A673 (cell line): ENCODE measurements at regions not wholly inside any gene's neighbourhood (a gene's known extent, or its start where the extent isn't known, plus 50 kb on each side); places are given as distances from the start of the nearest gene placed in this dataset.
"Not testable (repeated sequence)": the region's sequence is repeated elsewhere in the genome, so short reads cannot be mapped to it uniquely, and the experiment has no call there.

Source experiments
- BruUV-seq: library from RNA; stranded (reverse); fragments of 400-500 nt; replicated peaks from 2 replicates; lab custom pipeline; 2021; lab: Mats Ljungman, UMichigan
- CTCF ChIA-PET: fragments of 300-600 bp; sonication (Branson Sonifier 250); formaldehyde crosslinking; loops from one replicate; lab custom pipeline; 2022; ENCODE audit warnings: antibody characterized with exemption; lab: Charles Lee
- POLR2A ChIA-PET: fragments of 300-600 bp; sonication (Branson Sonifier 250); formaldehyde crosslinking; loops from one replicate; lab custom pipeline; 2022; ENCODE audit warnings: antibody characterized with exemption; ENCODE audit not compliant: low non-redundant PET; lab: Charles Lee
- DNase-seq: peaks from one replicate; pipeline ENCODE4 v3.0.0-alpha.2; 2015; ENCODE audit warnings: low spot score
- H3K27ac ChIP-seq: fragments of 200-600 bp; sonication (generic); 2 replicates; pipeline ENCODE4 v1.5.1; 2016; ENCODE audit warnings: mixed run types, low read depth, mild to moderate bottlenecking, mixed read lengths, antibody characterized with exemption, low read length; ENCODE audit not compliant: poor library complexity, severe bottlenecking
- H3K27me3 ChIP-seq: fragments of 200-600 bp; sonication (generic); replicated peaks from 2 replicates; pipeline ENCODE4 v1.6.1; 2017; ENCODE audit warnings: mixed run types, low read depth, mild to moderate bottlenecking, mixed read lengths, antibody characterized with exemption, low read length; ENCODE audit not compliant: insufficient read depth, poor library complexity
- H3K36me3 ChIP-seq: fragments of 200-600 bp; sonication (generic); 2 replicates; pipeline ENCODE4 v1.6.1; 2016; ENCODE audit warnings: mixed run types, mild to moderate bottlenecking, mixed read lengths, antibody characterized with exemption, low read length; ENCODE audit not compliant: insufficient read depth, poor library complexity, severe bottlenecking
- H3K4me1 ChIP-seq: fragments of 200-600 bp; sonication (generic); 2 replicates; pipeline ENCODE4 v1.6.1; 2017; ENCODE audit warnings: mixed run types, mild to moderate bottlenecking, mixed read lengths, antibody characterized with exemption, low read length; ENCODE audit not compliant: insufficient read depth, poor library complexity, severe bottlenecking
- H3K4me3 ChIP-seq: fragments of 200-600 bp; sonication (generic); 2 replicates; pipeline ENCODE4 v1.5.1; 2016; ENCODE audit warnings: low read depth, mixed run types, mild to moderate bottlenecking, mixed read lengths, low read length; ENCODE audit not compliant: poor library complexity, severe bottlenecking
- H3K9me3 ChIP-seq: fragments of 200-600 bp; sonication (generic); 2 replicates; pipeline ENCODE4 v1.6.1; 2016; ENCODE audit warnings: mixed run types, low read depth, mild to moderate bottlenecking, mixed read lengths, antibody characterized with exemption, low read length; ENCODE audit not compliant: poor library complexity, severe bottlenecking
- EZH2 ChIP-seq: fragments of 200-600 bp; sonication (generic); IDR thresholded peaks from 2 replicates; pipeline ENCODE4 v1.6.1; 2017; ENCODE audit warnings: borderline replicate concordance, low read depth, mild to moderate bottlenecking, mixed read lengths, antibody characterized with exemption, low read length; ENCODE audit not compliant: poor library complexity, severe bottlenecking
- intact Hi-C: fragments of 100-400 bp; cut with micrococcal nuclease; formaldehyde crosslinking; loops from one replicate; pipeline ENCODE4 v1.10.0; 2022; ENCODE audit not compliant: unreplicated experiment
- TF ChIP-seq, protein P1 (sequence below): fragments of 300-800, 200-600 bp; sonication (generic); conservative IDR thresholded peaks from 2 replicates; pipeline ENCODE4 v1.5.1; 2017; ENCODE audit warnings: low read depth, mild to moderate bottlenecking, antibody characterized with exemption, low read length, moderate library complexity, mixed read lengths

DNA sequence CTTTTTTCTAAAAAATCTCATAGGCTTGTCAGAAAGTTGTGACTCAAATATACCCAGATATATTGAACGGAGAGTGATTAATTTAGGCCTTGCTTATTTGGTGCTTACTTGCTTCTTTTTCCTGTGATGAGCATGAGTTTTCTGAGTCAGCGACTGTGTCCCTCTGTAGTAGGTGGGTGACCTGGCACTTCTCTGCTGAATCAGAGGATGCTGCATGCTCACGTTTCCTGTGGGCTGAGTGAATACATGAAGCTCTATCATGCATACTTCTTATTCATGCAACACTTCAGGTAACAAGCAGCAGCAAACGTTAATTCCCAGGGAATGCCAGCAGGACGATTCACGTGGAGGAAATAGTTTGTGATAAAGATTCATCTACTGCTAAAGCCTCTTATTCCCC lies 245.0 kb downstream of the KLF5 start:
- Histone ChIP-seq H3K9me3 (no peaks in the 10 kb centered on the region), H3K4me1 (no peaks in the 10 kb centered on the region), H3K4me3 (no peak overlapping the region), H3K36me3 (no peaks in the 10 kb centered on the region), H3K27ac (no peak overlapping the region), H3K27me3 (no peaks in the 10 kb centered on the region)
- BruUV-seq, result no TSS peak
- CTCF ChIA-PET, result no interaction called here
- intact Hi-C loops, result no loop called here
- POLR2A ChIA-PET, result no interaction called here
- no peak for DNase-seq
- TF ChIP-seq, protein P1, sequence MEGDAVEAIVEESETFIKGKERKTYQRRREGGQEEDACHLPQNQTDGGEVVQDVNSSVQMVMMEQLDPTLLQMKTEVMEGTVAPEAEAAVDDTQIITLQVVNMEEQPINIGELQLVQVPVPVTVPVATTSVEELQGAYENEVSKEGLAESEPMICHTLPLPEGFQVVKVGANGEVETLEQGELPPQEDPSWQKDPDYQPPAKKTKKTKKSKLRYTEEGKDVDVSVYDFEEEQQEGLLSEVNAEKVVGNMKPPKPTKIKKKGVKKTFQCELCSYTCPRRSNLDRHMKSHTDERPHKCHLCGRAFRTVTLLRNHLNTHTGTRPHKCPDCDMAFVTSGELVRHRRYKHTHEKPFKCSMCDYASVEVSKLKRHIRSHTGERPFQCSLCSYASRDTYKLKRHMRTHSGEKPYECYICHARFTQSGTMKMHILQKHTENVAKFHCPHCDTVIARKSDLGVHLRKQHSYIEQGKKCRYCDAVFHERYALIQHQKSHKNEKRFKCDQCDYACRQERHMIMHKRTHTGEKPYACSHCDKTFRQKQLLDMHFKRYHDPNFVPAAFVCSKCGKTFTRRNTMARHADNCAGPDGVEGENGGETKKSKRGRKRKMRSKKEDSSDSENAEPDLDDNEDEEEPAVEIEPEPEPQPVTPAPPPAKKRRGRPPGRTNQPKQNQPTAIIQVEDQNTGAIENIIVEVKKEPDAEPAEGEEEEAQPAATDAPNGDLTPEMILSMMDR, result no peak
- no peak for TF ChIP-seq EZH2

DNA sequence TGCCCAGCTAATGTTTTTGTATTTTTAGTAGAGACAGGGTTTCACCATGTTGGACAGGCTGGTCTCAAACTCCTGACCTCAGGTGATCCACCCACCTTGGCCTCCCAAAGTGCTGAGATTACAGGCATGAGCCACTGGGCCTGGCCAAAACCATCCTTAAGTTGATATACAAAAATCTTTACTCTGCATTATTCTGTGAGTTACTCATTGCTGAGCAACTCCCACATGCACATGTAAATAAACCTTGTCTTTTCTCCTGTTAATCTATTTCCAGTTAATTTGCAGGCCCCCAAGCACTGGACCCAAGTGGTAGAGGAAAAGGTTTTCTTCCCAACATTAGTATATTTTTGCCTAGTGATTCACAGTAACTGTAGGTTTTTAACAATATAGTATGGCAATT lies 242.8 kb downstream of the KLF5 start:
- H3K9me3 ChIP-seq, DNase-seq, H3K4me1 ChIP-seq, intact Hi-C loops, H3K36me3 ChIP-seq, H3K27me3 ChIP-seq, POLR2A ChIA-PET, H3K4me3 ChIP-seq, H3K27ac ChIP-seq, BruUV-seq, CTCF ChIA-PET: not testable (repeated sequence)

DNA sequence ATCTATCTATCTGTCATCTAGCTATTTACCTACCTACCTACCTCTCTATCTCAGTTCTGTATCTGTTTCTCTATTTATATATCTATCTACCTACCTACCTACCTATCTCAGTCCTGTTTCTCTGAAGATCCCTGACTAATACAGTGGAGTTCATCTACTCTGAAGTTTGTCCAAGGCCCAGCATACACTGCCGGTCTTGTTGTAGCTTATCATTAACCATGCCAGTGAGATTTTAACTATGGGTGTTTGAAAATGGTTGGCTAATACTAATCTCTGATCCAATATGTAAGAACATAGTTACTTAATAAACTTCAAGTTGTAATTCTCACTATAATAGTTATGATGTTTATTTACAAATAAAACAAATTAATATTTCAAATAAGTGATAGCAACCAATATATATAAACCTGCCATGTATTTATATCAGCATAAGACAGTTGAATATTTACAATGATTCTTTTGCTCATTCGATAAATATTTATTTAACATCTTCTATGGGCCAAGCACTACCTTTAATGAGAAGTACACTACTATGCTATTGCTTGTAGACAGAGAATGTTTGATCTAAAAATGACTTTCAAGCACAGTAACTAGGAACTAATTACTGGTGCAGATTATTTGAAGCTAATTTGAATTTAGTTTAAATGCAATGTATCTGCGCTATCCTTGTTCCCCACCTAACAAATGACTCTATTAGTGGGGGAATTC lies 242.1 kb downstream of the KLF5 start:
- no peak for DNase-seq
- ChIA-PET POLR2A (no interaction called here), CTCF (no interaction called here)
- Histone ChIP-seq H3K36me3 (no peaks in the 10 kb centered on the region), H3K27me3 (no peaks in the 10 kb centered on the region), H3K27ac (no peak overlapping the region), H3K9me3 (no peaks in the 10 kb centered on the region), H3K4me3 (no peak overlapping the region), H3K4me1 (no peaks in the 10 kb centered on the region)
- intact Hi-C loops, result no loop called here
- TF ChIP-seq, protein P1, result no peak
- no peak for TF ChIP-seq EZH2
- no TSS peak for BruUV-seq

DNA sequence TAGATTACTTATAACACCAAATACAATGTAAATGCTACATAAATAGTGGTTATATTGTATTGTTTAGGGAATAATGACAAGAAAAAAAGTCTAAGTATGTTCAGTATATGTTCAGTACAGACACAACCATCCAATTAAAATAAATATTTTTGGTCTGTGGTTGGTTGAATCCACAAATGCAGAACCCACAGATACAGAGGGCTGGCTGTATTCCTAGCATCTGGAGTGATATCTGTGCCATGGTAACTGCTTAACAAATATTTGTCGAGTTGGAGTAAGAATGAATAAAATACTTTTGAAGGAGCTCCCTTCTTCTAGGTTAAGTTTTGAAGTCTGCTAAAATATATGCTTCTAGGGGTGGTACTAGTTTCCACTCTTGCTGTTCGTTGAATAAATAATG lies 241.0 kb downstream of the KLF5 start:
- H3K27ac ChIP-seq, result no peak overlapping the region
- H3K36me3 ChIP-seq, result no peaks in the 10 kb centered on the region
- intact Hi-C loops, result no loop called here
- no peak for TF ChIP-seq EZH2
- TF ChIP-seq, protein P1, result no peak
- H3K4me3 ChIP-seq, result no peak overlapping the region
- POLR2A ChIA-PET, result no interaction called here
- H3K9me3 ChIP-seq, result no peaks in the 10 kb centered on the region
- DNase-seq, result no peak
- CTCF ChIA-PET, result no interaction called here
- no peaks in the 10 kb centered on the region for H3K4me1 ChIP-seq
- H3K27me3 ChIP-seq, result no peaks in the 10 kb centered on the region
- no TSS peak for BruUV-seq
